ENCODE measurements at regions not wholly inside any gene's neighbourhood (a gene's known extent, or its start where the extent isn't known, plus 50 kb on each side); places are given as distances from the start of the nearest gene placed in this dataset.

GRCh38 chr15:27693280-27693679 is 405.8 kb downstream of the OCA2 start:
- TF ChIP-seq CTCF (conservative IDR thresholded peaks at IDR 0.05; ENCODE audit: low read length): no peak
- DNase-seq (ENCODE audit: low read depth): no peak
- no peak overlapping the region for H3K4me3 ChIP-seq (ENCODE audit: low read length)

GRCh38 chr15:27692438-27692837 is 406.7 kb downstream of the OCA2 start:
- H3K4me3 ChIP-seq (ENCODE audit: low read length): no peak overlapping the region
- TF ChIP-seq CTCF (conservative IDR thresholded peaks at IDR 0.05; ENCODE audit: low read length): no peak
- no peak for DNase-seq (ENCODE audit: low read depth)

- TF ChIP-seq CTCF (conservative IDR thresholded peaks at IDR 0.05; ENCODE audit: low read length): no peak
- no peak overlapping the region for H3K4me3 ChIP-seq (ENCODE audit: low read length)
- no peak for DNase-seq (ENCODE audit: low read depth)
Observed at GRCh38 chr15:27690290-27690689, 408.8 kb downstream of the OCA2 start.

DNA sequence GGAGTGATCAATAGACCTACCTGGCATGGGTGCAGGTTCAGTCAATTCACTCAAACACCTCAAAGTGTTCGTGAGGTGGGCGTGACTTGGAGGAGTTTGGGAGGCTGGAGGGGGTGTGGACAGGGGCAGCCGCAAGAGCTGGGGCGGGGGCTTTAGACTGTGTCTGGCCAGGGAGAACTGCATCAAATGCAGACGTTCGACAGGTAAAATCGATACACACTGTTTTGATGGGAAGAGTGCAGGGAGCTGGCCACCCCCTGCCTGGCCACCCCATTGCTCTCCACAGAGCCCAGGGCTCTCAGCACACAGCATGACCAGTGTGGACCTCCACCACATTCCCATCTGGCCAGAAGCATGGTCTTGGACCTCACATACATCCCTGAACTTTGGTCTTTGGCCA is 412.1 kb downstream of the OCA2 start:
- H3K4me3 ChIP-seq (ENCODE audit: low read length): no peak overlapping the region
- no peak for TF ChIP-seq CTCF (conservative IDR thresholded peaks at IDR 0.05; ENCODE audit: low read length)
- DNase-seq (ENCODE audit: low read depth): no peak

DNA sequence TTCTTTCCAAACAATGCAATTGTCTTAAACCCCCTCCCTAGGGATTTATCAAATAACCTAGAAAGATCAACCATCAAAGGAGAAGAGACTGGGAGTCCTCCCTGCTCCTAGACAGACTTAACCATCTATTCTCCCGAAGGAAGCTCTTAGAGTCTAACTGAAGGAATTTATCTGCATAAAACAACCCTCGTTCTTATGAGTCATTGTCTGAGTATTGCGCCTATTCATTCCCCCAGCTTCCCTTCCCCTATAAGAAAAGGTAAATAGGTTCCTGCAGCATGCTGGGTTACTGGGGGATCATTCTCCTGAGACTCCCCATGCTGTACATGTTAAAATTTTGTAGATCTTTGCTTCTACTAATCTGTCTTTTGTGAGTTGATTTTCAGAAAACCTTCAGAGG is 412.7 kb downstream of the OCA2 start:
- TF ChIP-seq CTCF (conservative IDR thresholded peaks at IDR 0.05; ENCODE audit: low read length): no peak
- peak; percentile 34 for DNase-seq (ENCODE audit: low read depth)

DNA sequence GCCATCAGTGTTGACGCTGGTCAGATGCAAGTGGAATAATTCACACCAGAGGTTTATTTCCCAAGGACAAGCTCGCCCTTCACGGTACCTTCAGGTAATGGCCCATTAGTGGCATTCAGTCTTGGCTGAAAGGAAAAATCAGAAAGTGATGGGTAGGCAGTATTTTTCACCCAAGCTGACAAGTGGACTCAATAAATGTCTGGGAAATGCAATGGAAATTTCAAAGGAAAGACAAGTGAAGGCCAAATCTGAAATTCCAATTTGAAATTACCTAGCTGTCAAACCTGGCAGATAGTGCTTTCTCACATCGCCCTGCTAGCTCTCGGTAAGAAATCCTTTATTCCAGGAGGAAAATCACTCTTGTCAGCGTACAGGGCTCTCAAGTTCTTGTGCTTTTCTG is 413.5 kb downstream of the OCA2 start:
- no peak for TF ChIP-seq CTCF (conservative IDR thresholded peaks at IDR 0.05; ENCODE audit: low read length)
- no peak for DNase-seq (ENCODE audit: low read depth)
- no peak overlapping the region for H3K4me3 ChIP-seq (ENCODE audit: low read length)

More for the DNA sequence above, 412.7 kb downstream of the OCA2 start:
- no peak overlapping the region for H3K4me3 ChIP-seq (ENCODE audit: low read length)

DNA sequence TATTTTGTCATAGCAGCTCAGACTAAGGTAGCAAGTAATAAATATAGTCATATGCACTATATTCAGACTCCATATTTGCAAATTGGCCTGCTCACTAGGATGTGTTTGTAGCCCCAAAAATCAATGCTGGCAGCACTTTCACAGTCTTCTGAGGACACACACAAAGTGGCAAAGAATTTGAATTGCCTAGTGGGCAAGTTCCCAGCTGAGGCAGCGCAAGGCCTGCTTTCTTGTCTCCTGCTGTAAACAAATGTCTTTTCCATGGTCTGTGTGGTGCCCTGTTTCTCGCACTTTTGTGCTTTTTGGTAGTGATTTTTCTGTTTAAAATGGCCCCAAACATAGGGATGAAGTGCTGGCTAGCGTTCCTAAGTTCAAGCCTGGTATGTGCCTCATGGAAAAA is 416.0 kb downstream of the OCA2 start:
- no peak for DNase-seq (ENCODE audit: low read depth)
- H3K4me3 ChIP-seq (ENCODE audit: low read length): no peak overlapping the region
- no peak for TF ChIP-seq CTCF (conservative IDR thresholded peaks at IDR 0.05; ENCODE audit: low read length)
